SK-N-SH (cell line): ENCODE measurements at regions not wholly inside any gene's neighbourhood (a gene's known extent, or its start where the extent isn't known, plus 50 kb on each side); places are given as distances from the start of the nearest gene placed in this dataset.

Experiments used
- CHD2 ChIP-seq: fragments of 150-350 bp; IDR thresholded peaks from 2 replicates; pipeline ENCODE4 v1.6.1; 2018; ENCODE audit warnings: low read length; ENCODE audit not compliant: partially characterized antibody
- RAD21 ChIP-seq: IDR thresholded peaks from 2 replicates; pipeline ENCODE4 v1.6.1; 2012; ENCODE audit warnings: mild to moderate bottlenecking, low read length
- RXRA ChIP-seq: IDR thresholded peaks from 2 replicates; pipeline ENCODE4 v1.4.0; 2012; ENCODE audit warnings: low read depth, mild to moderate bottlenecking, borderline replicate concordance
- TEAD4 ChIP-seq: IDR thresholded peaks from 2 replicates; pipeline ENCODE4 v1.4.0; 2012; ENCODE audit warnings: mild to moderate bottlenecking, borderline replicate concordance; ENCODE audit not compliant: insufficient read depth
- TF ChIP-seq, protein P1 (sequence below): IDR thresholded peaks from 2 replicates; pipeline ENCODE4 v1.4.0; 2012; ENCODE audit warnings: low read depth, borderline replicate concordance
- TF ChIP-seq, protein P2 (sequence below): fragments of 200-600 bp; sonication (generic); IDR thresholded peaks from 2 replicates; pipeline ENCODE4 v1.6.1; 2017; ENCODE audit warnings: antibody characterized with exemption, mild to moderate bottlenecking, moderate library complexity

- TF ChIP-seq, protein P1, sequence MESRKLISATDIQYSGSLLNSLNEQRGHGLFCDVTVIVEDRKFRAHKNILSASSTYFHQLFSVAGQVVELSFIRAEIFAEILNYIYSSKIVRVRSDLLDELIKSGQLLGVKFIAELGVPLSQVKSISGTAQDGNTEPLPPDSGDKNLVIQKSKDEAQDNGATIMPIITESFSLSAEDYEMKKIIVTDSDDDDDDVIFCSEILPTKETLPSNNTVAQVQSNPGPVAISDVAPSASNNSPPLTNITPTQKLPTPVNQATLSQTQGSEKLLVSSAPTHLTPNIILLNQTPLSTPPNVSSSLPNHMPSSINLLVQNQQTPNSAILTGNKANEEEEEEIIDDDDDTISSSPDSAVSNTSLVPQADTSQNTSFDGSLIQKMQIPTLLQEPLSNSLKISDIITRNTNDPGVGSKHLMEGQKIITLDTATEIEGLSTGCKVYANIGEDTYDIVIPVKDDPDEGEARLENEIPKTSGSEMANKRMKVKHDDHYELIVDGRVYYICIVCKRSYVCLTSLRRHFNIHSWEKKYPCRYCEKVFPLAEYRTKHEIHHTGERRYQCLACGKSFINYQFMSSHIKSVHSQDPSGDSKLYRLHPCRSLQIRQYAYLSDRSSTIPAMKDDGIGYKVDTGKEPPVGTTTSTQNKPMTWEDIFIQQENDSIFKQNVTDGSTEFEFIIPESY = no peak
- TF ChIP-seq RXRA = no peak
- peak; percentile 62 for TF ChIP-seq RAD21
- no peak for TF ChIP-seq TEAD4
- TF ChIP-seq CHD2 = no peak
- TF ChIP-seq, protein P2, sequence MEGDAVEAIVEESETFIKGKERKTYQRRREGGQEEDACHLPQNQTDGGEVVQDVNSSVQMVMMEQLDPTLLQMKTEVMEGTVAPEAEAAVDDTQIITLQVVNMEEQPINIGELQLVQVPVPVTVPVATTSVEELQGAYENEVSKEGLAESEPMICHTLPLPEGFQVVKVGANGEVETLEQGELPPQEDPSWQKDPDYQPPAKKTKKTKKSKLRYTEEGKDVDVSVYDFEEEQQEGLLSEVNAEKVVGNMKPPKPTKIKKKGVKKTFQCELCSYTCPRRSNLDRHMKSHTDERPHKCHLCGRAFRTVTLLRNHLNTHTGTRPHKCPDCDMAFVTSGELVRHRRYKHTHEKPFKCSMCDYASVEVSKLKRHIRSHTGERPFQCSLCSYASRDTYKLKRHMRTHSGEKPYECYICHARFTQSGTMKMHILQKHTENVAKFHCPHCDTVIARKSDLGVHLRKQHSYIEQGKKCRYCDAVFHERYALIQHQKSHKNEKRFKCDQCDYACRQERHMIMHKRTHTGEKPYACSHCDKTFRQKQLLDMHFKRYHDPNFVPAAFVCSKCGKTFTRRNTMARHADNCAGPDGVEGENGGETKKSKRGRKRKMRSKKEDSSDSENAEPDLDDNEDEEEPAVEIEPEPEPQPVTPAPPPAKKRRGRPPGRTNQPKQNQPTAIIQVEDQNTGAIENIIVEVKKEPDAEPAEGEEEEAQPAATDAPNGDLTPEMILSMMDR = peak; percentile 43; the same call in 1 of the 2 replicates
These were observed 55.4 kb upstream of the PTGFRN start for GRCh38 chr1:116854403-116854690.
